Smooth muscle cell (in vitro differentiated cells): ENCODE measurements at regions not wholly inside any gene's neighbourhood (a gene's known extent, or its start where the extent isn't known, plus 50 kb on each side); places are given as distances from the start of the nearest gene placed in this dataset.

Experiments
- DNase-seq: peaks from one replicate; lab custom pipeline; 2025; ENCODE audit not compliant: unreplicated experiment; lab: John Stamatoyannopoulos, UW
- H2AFZ ChIP-seq: fragments of 200-600 bp; sonication (generic); 2 replicates; pipeline ENCODE4 v1.6.0; 2016; ENCODE audit warnings: antibody characterized with exemption, low read depth, mild to moderate bottlenecking
- H3F3A ChIP-seq: fragments of 200-600 bp; sonication (generic); 2 replicates; pipeline ENCODE4 v1.6.0; 2017; ENCODE audit warnings: antibody characterized with exemption, low read depth
- H3K27ac ChIP-seq: fragments of 200-600 bp; sonication (generic); 2 replicates; pipeline ENCODE4 v1.5.1; 2016; ENCODE audit warnings: low read depth, mild to moderate bottlenecking
- H3K27me3 ChIP-seq: fragments of 200-600 bp; sonication (generic); 2 replicates; pipeline ENCODE4 v1.6.1; 2016; ENCODE audit warnings: low read depth, mild to moderate bottlenecking
- H3K36me3 ChIP-seq: fragments of 200-600 bp; sonication (generic); 2 replicates; pipeline ENCODE4 v1.5.1; 2016; ENCODE audit warnings: low read depth
- H3K4me1 ChIP-seq: fragments of 200-600 bp; sonication (generic); 2 replicates; pipeline ENCODE4 v1.5.1; 2016; ENCODE audit warnings: low read depth
- H3K4me2 ChIP-seq: fragments of 200-600 bp; sonication (generic); 2 replicates; pipeline ENCODE4 v1.6.0; 2016; ENCODE audit warnings: mild to moderate bottlenecking
- H3K4me3 ChIP-seq: fragments of 200-600 bp; sonication (generic); 2 replicates; pipeline ENCODE4 v1.5.1; 2016; ENCODE audit warnings: mild to moderate bottlenecking
- H3K79me2 ChIP-seq: fragments of 200-600 bp; sonication (generic); 2 replicates; pipeline ENCODE4 v1.6.0; 2016; ENCODE audit warnings: low read depth, mild to moderate bottlenecking
- H3K9ac ChIP-seq: fragments of 200-600 bp; sonication (generic); 2 replicates; pipeline ENCODE4 v1.6.0; 2016; ENCODE audit warnings: low read depth
- H3K9me3 ChIP-seq: fragments of 200-600 bp; sonication (generic); replicated peaks from 2 replicates; pipeline ENCODE4 v1.5.1; 2016; ENCODE audit warnings: low read depth
- H4K20me1 ChIP-seq: fragments of 200-600 bp; sonication (generic); 2 replicates; pipeline ENCODE4 v1.6.0; 2016; ENCODE audit warnings: low read depth
- WGBS: methylation state at CpG from one replicate; pipeline ENCODE4 v1.1.7; 2016; ENCODE audit warnings: low lambda C conversion rate; 5-methylcytosine and 5-hydroxymethylcytosine counted together
- TF ChIP-seq, protein P1 (sequence below): fragments of 200-600 bp; sonication (generic); IDR thresholded peaks from 2 replicates; pipeline ENCODE4 v1.5.1; 2017; ENCODE audit warnings: borderline replicate concordance, mild to moderate bottlenecking, antibody characterized with exemption; ENCODE audit not compliant: insufficient read depth, poor library complexity, severe bottlenecking

GRCh38 chr12:72723732-72724131, 451.6 kb downstream of the TRHDE start:
- no peaks in the 10 kb centered on the region for H3K27me3 ChIP-seq
- H3K36me3 ChIP-seq, result no peaks in the 10 kb centered on the region
- no peaks in the 10 kb centered on the region for H4K20me1 ChIP-seq
- WGBS, result 78% methylated on average over 1 of the region's 1 CpG
- H3K79me2 ChIP-seq, result no peaks in the 10 kb centered on the region
- H3K9me3 ChIP-seq, result no peaks in the 10 kb centered on the region
- no peak overlapping the region for H3K4me3 ChIP-seq
- no peaks in the 10 kb centered on the region for H3K4me1 ChIP-seq
- H3K27ac ChIP-seq, result no peak overlapping the region
- no peak overlapping the region for H3K9ac ChIP-seq
- no peak overlapping the region for H2AFZ ChIP-seq
- no peaks in the 10 kb centered on the region for H3F3A ChIP-seq
- no peak overlapping the region for H3K4me2 ChIP-seq
- no peak for DNase-seq
- TF ChIP-seq, protein P1, sequence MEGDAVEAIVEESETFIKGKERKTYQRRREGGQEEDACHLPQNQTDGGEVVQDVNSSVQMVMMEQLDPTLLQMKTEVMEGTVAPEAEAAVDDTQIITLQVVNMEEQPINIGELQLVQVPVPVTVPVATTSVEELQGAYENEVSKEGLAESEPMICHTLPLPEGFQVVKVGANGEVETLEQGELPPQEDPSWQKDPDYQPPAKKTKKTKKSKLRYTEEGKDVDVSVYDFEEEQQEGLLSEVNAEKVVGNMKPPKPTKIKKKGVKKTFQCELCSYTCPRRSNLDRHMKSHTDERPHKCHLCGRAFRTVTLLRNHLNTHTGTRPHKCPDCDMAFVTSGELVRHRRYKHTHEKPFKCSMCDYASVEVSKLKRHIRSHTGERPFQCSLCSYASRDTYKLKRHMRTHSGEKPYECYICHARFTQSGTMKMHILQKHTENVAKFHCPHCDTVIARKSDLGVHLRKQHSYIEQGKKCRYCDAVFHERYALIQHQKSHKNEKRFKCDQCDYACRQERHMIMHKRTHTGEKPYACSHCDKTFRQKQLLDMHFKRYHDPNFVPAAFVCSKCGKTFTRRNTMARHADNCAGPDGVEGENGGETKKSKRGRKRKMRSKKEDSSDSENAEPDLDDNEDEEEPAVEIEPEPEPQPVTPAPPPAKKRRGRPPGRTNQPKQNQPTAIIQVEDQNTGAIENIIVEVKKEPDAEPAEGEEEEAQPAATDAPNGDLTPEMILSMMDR, result no peak

DNA sequence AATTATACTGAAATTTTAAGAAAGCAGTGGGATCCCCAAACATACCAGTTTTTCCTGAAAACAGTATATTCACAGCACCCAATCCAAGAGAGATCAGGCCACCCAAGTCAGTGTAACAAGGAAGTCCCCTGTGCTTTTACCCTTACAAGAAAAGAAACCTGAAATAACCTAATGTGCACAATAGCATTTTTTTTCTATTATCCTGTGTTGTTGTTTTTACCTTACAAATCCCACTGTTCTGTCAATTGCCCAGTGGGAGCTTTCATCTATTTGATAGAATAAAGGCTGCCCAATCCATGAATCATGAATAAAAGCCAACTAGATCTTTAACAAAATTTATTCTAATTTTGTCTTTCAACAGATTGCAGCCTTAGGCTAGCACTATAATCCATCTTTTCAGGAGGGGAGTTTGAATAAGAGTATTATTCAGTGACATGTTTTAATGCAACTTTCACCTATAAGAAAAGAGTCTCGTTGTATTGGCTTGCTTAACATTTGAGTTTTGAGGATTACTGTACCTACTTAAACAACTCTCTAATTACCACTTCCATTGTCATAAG, 457.4 kb downstream of the TRHDE start:
- H3K36me3 ChIP-seq, result no peaks in the 10 kb centered on the region
- 86% methylated on average over 1 of the region's 1 CpG for WGBS
- H3K9ac ChIP-seq, result no peak overlapping the region
- no peaks in the 10 kb centered on the region for H3K79me2 ChIP-seq
- no peak overlapping the region for H3K4me3 ChIP-seq
- no peaks in the 10 kb centered on the region for H3K9me3 ChIP-seq
- H4K20me1 ChIP-seq, result no peaks in the 10 kb centered on the region
- H3K4me2 ChIP-seq, result no peak overlapping the region
- H3K27ac ChIP-seq, result no peak overlapping the region
- no peak overlapping the region for H2AFZ ChIP-seq
- no peak for DNase-seq
- TF ChIP-seq, protein P1, result no peak
- H3K4me1 ChIP-seq, result no peaks in the 10 kb centered on the region
- H3K27me3 ChIP-seq, result no peaks in the 10 kb centered on the region
- H3F3A ChIP-seq, result no peaks in the 10 kb centered on the region

GRCh38 chr12:72734581-72734980, 462.4 kb downstream of the TRHDE start:
- H3K9ac ChIP-seq, result no peak overlapping the region
- TF ChIP-seq, protein P1, result no peak
- H3K79me2 ChIP-seq, result no peaks in the 10 kb centered on the region
- no peaks in the 10 kb centered on the region for H3K27me3 ChIP-seq
- no peak overlapping the region for H3K4me2 ChIP-seq
- H2AFZ ChIP-seq, result no peak overlapping the region
- H3K27ac ChIP-seq, result no peak overlapping the region
- H4K20me1 ChIP-seq, result no peaks in the 10 kb centered on the region
- H3K4me1 ChIP-seq, result no peaks in the 10 kb centered on the region
- H3F3A ChIP-seq, result no peaks in the 10 kb centered on the region
- 92% methylated on average over 2 of the region's 2 CpGs for WGBS
- H3K9me3 ChIP-seq, result no peaks in the 10 kb centered on the region
- no peaks in the 10 kb centered on the region for H3K36me3 ChIP-seq
- no peak overlapping the region for H3K4me3 ChIP-seq
- no peak for DNase-seq

- Histone ChIP-seq H3K4me3 (no peak overlapping the region), H3K36me3 (no peaks in the 10 kb centered on the region), H3K27ac (no peak overlapping the region), H3F3A (no peaks in the 10 kb centered on the region), H2AFZ (no peak overlapping the region), H4K20me1 (no peaks in the 10 kb centered on the region), H3K4me1 (no peaks in the 10 kb centered on the region), H3K79me2 (no peaks in the 10 kb centered on the region), H3K9ac (no peak overlapping the region), H3K4me2 (no peak overlapping the region), H3K9me3 (peaks cover 4% of the 10 kb centered on the region), H3K27me3 (no peaks in the 10 kb centered on the region)
- DNase-seq, result no peak
- TF ChIP-seq, protein P1, result no peak
- 82% methylated on average over 2 of the region's 2 CpGs for WGBS
These were observed 466.6 kb downstream of the TRHDE start for GRCh38 chr12:72738811-72739210.
